Spleen (tissue), 7 donors: ENCODE measurements at regions not wholly inside any gene's neighbourhood (a gene's known extent, or its start where the extent isn't known, plus 50 kb on each side); places are given as distances from the start of the nearest gene placed in this dataset.

Experiments used
- POLR2A ChIP-seq, 3 donors: fragments of 450-650 bp; IDR thresholded peaks; one replicate each; pipeline ENCODE4 v1.5.1; 2017; ENCODE audit warnings: antibody characterized with exemption in 3 of 3, mild to moderate bottlenecking in 1 of 3
- POLR2AphosphoS5 ChIP-seq, 3 donors: sonication (generic); formaldehyde crosslinking; IDR thresholded peaks; one replicate each; pipeline ENCODE4 v1.5.1; 2017; ENCODE audit warnings: antibody characterized with exemption in 3 of 3
- TF ChIP-seq, protein P1 (sequence below), 11 experiments: fragments of 200-600 bp in 7 of 11; fragments of 450-650 bp in 4 of 11; sonication (generic) in 4 of 11; IDR thresholded peaks in 8 of 11; conservative IDR thresholded peaks in 3 of 11; 1 replicate in 7 of 11; 2 replicates in 4 of 11; pipeline versions ENCODE4 v1.4.0 to v1.8.0; 2016 to 2021; ENCODE audit warnings: antibody characterized with exemption in 11 of 11, inconsistent platforms in 4 of 11, mild to moderate bottlenecking in 1 of 11
- donor health status: DM: no; HTN: no; CAD: no; lungs with moderate emphysema.
- donor health status: DM: no; HTN: no; CAD: no.
- donor health status: DM: no; HTN: no; CAD: no.

DNA sequence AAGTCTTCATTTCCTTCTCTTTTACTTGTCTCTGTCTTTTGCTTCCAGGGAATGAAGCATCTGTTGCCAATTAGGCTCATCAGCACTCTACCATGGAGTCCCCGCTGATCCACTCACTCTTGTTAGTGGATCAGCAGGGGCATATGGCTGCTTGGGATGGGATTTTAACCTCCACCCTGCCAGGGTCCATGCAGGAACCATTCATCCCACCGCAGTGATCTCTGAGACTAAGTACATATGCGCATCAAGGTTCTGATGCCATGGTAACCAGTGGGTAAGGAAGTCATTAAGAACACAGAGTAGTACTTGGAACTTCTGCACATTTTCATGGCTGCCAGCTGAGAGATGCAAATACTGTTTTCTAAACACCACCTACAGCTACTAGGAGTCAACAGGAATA lies 374.0 kb upstream of the ALCAM start:
- TF ChIP-seq, protein P1, sequence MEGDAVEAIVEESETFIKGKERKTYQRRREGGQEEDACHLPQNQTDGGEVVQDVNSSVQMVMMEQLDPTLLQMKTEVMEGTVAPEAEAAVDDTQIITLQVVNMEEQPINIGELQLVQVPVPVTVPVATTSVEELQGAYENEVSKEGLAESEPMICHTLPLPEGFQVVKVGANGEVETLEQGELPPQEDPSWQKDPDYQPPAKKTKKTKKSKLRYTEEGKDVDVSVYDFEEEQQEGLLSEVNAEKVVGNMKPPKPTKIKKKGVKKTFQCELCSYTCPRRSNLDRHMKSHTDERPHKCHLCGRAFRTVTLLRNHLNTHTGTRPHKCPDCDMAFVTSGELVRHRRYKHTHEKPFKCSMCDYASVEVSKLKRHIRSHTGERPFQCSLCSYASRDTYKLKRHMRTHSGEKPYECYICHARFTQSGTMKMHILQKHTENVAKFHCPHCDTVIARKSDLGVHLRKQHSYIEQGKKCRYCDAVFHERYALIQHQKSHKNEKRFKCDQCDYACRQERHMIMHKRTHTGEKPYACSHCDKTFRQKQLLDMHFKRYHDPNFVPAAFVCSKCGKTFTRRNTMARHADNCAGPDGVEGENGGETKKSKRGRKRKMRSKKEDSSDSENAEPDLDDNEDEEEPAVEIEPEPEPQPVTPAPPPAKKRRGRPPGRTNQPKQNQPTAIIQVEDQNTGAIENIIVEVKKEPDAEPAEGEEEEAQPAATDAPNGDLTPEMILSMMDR (IDR thresholded peaks at IDR 0.05 in 8 of 11, conservative IDR thresholded peaks at IDR 0.05 in 3 of 11): no peak
- TF ChIP-seq POLR2A (IDR thresholded peaks at IDR 0.05): no peak
- TF ChIP-seq POLR2AphosphoS5 (IDR thresholded peaks at IDR 0.05): no peak
